Choroid plexus epithelial cell (primary cell): ENCODE measurements at regions not wholly inside any gene's neighbourhood (a gene's known extent, or its start where the extent isn't known, plus 50 kb on each side); places are given as distances from the start of the nearest gene placed in this dataset.

Experiments used
- DNase-seq: peaks from one replicate; pipeline ENCODE4 v3.0.0-alpha.2; 2010; ENCODE audit warnings: low read depth
- H3K4me3 ChIP-seq: 2 replicates; pipeline ENCODE4 v1.5.1; 2011; ENCODE audit warnings: low read depth, mild to moderate bottlenecking, control low read depth, low read length, moderate library complexity
- TF ChIP-seq, protein P1 (sequence below): conservative IDR thresholded peaks from 2 replicates; pipeline ENCODE4 v1.5.1; 2011; ENCODE audit warnings: low read depth, mild to moderate bottlenecking, control low read depth, inconsistent platforms, low read length, moderate library complexity

DNA sequence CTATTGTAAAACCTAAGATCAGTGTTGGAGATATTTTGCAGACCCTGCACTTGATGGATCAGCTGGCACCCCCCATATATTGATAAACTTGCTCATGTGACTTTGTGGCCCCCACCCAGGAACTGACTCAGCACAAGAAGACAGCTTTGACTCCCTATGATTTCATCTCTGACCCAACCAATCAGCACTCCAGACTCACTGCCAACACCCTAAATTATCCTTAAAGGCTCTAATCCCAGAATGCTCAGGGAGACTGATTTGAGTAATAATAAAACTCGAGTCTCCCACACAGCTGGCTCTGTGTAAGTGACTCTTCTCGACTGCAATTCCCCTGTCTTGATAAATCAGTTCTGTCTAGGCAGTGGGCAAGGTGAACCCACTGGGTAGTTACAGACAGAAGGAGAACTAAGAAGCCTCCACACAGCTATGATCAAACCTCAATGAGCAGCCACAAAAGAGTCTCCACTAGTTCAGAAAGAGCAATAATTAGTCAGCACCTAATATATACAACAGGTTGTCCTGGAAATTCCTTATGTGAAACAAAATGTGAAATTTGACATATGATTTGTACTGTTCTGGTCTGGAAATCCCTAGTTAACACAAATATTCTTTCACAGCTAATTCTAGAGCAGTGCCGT lies 52.2 kb downstream of the ACTL7B start:
- H3K4me3 ChIP-seq, result no peak overlapping the region
- TF ChIP-seq, protein P1, sequence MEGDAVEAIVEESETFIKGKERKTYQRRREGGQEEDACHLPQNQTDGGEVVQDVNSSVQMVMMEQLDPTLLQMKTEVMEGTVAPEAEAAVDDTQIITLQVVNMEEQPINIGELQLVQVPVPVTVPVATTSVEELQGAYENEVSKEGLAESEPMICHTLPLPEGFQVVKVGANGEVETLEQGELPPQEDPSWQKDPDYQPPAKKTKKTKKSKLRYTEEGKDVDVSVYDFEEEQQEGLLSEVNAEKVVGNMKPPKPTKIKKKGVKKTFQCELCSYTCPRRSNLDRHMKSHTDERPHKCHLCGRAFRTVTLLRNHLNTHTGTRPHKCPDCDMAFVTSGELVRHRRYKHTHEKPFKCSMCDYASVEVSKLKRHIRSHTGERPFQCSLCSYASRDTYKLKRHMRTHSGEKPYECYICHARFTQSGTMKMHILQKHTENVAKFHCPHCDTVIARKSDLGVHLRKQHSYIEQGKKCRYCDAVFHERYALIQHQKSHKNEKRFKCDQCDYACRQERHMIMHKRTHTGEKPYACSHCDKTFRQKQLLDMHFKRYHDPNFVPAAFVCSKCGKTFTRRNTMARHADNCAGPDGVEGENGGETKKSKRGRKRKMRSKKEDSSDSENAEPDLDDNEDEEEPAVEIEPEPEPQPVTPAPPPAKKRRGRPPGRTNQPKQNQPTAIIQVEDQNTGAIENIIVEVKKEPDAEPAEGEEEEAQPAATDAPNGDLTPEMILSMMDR, result no peak
- DNase-seq, result no peak

DNA sequence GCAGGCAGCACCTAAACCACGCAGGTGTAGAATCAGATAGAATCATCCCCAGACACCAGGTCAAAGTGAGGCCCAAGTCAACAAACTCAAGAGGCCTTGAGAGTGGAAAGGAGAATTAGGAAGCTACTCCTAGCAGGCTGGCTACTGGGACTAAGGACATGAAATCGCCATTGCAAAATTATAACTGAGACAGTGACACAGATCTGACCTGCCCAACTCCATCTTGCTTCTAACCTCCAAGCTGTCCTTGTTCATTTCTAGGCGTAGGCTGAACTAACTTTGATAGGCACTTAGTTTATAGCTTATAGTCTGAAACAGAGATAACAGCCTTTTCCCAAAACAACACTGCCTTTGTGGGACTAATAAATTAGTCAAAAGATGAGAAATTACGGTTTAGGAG lies 52.8 kb downstream of the ACTL7B start:
- TF ChIP-seq, protein P1, result no peak
- DNase-seq, result no peak
- no peak overlapping the region for H3K4me3 ChIP-seq

DNA sequence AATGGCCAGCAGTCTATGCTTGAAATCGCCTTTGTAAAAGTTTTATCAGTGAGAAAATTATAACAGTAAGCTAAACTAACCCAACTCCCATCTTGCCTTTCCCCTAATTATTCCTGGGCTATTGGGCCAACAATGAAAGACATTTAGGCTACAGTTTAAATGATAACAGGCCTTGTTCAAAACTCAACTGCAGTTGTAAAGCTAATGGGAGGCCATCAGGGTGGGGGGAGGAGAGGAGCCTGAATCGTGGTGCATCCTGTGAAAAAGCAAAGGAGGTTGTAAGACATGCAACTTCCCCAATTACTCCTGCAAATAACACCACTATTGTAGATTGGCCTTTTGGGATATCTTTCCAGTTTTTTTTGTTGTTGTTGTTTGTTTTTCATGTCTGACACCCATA lies 53.8 kb downstream of the ACTL7B start:
- H3K4me3 ChIP-seq, result no peak overlapping the region
- TF ChIP-seq, protein P1, result no peak
- no peak for DNase-seq

DNA sequence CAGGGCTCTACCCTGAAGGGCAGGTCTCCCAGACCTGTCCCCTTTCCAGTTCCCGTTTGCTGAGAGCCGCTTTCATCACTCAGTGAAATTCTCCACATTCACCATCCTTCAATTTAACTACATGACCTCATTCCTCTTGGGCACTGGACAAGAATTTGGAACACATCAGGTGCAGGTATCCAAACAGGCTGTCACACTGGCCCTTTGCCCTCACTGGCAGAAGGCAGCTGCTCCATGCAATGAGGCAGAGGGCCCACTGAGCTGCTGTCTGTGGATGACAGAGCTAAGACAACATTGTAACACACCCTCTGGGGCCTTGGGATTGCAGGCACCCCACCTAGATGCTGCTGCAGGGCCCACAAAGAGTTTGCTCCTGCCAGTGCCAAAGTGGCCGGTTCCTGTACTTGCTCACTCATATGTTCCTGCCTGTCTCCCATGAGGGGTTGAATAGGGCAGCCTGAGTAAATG lies 55.1 kb downstream of the ACTL7B start:
- H3K4me3 ChIP-seq, result no peak overlapping the region
- TF ChIP-seq, protein P1, result no peak
- DNase-seq, result no peak

DNA sequence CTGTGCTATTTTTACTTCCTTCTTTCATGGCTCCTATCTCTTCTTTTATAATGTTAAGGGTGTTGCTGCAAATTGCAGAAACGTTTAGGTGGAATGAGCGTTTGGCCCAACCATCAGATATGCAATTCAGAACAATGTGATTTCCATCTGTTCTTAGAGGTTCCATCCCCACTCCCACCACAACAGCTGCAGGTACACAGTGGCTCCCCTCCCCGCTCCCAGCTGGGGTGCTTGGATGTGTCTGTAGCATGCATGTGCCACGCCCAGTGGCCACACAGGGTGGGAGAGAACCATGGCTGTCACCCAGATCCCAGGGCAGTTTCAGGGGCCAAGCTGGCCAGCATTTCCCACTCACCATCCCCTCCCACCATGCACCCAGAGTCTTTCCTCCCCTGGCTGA lies 62.2 kb downstream of the ACTL7B start:
- TF ChIP-seq, protein P1, result no peak
- no peak for DNase-seq
- no peak overlapping the region for H3K4me3 ChIP-seq

DNA sequence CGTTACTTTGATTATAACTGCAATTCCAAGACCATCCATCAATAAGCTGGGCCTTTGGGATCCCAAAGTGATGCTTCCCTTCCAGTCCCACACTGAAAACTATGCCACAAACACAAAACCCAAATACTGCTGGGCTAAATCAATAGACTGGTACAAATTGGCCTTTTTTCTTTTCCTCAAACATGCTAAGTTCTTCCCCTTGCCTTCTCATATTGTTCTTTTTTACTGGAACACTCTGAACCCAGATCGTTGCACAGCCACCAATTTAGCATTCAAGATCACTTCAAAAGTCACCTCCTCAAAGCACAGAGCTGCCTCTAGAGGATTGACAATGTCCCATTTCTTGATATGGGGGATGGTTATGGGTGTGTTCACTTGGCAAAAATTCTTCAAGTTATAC lies 66.0 kb downstream of the ACTL7B start:
- no peak for DNase-seq
- TF ChIP-seq, protein P1, result no peak
- no peak overlapping the region for H3K4me3 ChIP-seq

DNA sequence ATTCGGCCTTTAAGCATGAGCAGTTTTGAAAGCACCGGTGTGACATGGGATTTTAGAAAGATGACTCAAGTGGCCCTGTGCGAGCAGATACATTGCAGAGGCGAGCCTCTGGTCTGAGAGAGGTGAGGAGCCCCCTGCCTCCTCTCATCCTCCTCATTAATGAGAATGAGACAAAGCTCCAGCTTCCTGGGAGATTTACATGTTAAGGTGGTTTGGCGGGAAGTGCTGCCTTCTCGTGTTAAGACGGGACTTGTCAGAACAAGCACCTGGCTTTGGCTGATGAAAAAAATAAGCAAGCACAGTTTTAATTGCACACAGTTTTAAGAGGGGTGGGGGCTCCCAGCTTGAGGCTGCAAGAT lies 68.1 kb downstream of the ACTL7B start:
- DNase-seq, result no peak
- no peak overlapping the region for H3K4me3 ChIP-seq
- TF ChIP-seq, protein P1, result no peak
